ENCODE measurements at regions not wholly inside any gene's neighbourhood (a gene's known extent, or its start where the extent isn't known, plus 50 kb on each side); places are given as distances from the start of the nearest gene placed in this dataset.

DNA sequence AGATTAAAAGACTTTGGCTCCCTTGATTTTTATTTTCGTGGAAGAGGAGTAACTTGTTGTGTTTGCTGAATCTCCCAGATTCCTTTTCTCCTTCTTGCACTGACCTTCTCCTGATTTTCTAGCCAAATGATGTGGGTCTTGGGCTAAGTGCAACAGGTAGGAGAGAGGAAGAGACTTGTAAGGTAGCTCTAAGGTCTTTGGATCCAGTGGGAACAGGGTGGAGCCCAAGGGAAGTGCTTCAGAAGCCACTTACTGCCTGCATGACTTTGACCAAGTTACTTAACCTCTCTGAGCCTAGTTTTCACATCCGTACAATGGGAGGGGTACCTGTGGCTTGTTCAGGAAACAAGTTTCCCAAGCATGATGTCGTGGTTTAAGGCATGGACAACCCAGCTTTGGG is 111.3 kb upstream of the IRX3 start:
- no peaks in the 10 kb centered on the region for H3K9me3 ChIP-seq (ENCODE audit: low read length)
- no peak overlapping the region for H3K4me2 ChIP-seq (ENCODE audit: low read length)
- no peaks in the 10 kb centered on the region for H3K9me2 ChIP-seq (ENCODE audit: insufficient read depth, low read length)
- no peak for TF ChIP-seq POLR2AphosphoS5 (IDR thresholded peaks at IDR 0.05)
- H3K27ac ChIP-seq (ENCODE audit: low read length), result no peak overlapping the region
- H3K36me3 ChIP-seq (ENCODE audit: insufficient read depth, low read length), result no peaks in the 10 kb centered on the region
- H3F3A ChIP-seq (ENCODE audit: insufficient read depth, low read length, poor library complexity, severe bottlenecking), result no peaks in the 10 kb centered on the region
- no peak overlapping the region for H3K4me3 ChIP-seq (ENCODE audit: low read length)
- H3K9ac ChIP-seq (ENCODE audit: low read length), result no peak overlapping the region
- H4K20me1 ChIP-seq (ENCODE audit: insufficient read depth), result no peaks in the 10 kb centered on the region
- H3K27me3 ChIP-seq (ENCODE audit: insufficient read depth, low read depth, low read length), result no peaks in the 10 kb centered on the region
- H3K79me2 ChIP-seq (replicated peaks; ENCODE audit: insufficient read depth, low read length), result no peaks in the 10 kb centered on the region
- H2AFZ ChIP-seq (ENCODE audit: low read depth, low read length), result no peak overlapping the region

DNA sequence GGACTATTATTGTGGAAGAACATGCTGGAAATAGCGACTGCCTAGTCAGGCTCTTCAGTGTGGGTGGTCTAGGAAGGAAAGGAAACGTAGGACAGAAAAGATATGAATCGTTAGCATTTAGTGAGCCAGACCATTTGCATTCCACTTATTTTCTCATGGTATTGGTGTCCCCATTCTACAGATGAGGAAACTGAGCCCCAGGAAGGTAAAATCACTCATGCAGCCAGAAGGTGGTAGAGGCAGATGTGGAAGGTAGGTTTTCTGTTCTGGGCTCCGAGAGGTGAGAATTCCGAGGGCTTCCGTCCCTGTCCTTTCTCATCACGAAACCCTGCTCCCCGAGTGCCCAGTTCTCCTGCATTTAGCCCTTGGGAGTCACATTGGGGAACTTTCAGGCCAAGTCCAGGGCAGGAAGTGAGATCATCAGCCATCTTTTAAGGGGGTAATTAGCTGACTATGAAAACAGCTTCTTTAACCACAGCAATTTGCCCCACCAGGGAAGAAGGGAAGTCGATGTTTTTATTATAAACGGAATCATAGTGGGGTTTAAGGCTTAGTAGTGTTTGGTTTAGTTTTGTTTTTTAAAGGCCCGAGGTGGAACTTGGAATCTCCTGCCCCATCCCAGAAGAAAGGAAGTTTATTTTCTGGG is 110.7 kb upstream of the IRX3 start:
- TF ChIP-seq, protein P1, sequence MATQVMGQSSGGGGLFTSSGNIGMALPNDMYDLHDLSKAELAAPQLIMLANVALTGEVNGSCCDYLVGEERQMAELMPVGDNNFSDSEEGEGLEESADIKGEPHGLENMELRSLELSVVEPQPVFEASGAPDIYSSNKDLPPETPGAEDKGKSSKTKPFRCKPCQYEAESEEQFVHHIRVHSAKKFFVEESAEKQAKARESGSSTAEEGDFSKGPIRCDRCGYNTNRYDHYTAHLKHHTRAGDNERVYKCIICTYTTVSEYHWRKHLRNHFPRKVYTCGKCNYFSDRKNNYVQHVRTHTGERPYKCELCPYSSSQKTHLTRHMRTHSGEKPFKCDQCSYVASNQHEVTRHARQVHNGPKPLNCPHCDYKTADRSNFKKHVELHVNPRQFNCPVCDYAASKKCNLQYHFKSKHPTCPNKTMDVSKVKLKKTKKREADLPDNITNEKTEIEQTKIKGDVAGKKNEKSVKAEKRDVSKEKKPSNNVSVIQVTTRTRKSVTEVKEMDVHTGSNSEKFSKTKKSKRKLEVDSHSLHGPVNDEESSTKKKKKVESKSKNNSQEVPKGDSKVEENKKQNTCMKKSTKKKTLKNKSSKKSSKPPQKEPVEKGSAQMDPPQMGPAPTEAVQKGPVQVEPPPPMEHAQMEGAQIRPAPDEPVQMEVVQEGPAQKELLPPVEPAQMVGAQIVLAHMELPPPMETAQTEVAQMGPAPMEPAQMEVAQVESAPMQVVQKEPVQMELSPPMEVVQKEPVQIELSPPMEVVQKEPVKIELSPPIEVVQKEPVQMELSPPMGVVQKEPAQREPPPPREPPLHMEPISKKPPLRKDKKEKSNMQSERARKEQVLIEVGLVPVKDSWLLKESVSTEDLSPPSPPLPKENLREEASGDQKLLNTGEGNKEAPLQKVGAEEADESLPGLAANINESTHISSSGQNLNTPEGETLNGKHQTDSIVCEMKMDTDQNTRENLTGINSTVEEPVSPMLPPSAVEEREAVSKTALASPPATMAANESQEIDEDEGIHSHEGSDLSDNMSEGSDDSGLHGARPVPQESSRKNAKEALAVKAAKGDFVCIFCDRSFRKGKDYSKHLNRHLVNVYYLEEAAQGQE (IDR thresholded peaks at IDR 0.05; ENCODE audit: borderline replicate concordance), result no peak
- TF ChIP-seq, protein P2, sequence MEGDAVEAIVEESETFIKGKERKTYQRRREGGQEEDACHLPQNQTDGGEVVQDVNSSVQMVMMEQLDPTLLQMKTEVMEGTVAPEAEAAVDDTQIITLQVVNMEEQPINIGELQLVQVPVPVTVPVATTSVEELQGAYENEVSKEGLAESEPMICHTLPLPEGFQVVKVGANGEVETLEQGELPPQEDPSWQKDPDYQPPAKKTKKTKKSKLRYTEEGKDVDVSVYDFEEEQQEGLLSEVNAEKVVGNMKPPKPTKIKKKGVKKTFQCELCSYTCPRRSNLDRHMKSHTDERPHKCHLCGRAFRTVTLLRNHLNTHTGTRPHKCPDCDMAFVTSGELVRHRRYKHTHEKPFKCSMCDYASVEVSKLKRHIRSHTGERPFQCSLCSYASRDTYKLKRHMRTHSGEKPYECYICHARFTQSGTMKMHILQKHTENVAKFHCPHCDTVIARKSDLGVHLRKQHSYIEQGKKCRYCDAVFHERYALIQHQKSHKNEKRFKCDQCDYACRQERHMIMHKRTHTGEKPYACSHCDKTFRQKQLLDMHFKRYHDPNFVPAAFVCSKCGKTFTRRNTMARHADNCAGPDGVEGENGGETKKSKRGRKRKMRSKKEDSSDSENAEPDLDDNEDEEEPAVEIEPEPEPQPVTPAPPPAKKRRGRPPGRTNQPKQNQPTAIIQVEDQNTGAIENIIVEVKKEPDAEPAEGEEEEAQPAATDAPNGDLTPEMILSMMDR (IDR thresholded peaks at IDR 0.05; ENCODE audit: poor library complexity, severe bottlenecking), result no peak
- TF ChIP-seq RAD21 (conservative IDR thresholded peaks at IDR 0.05) (no peak), EZH2 (IDR thresholded peaks at IDR 0.05; ENCODE audit: borderline replicate concordance, insufficient read depth, low read length, poor library complexity, severe bottlenecking) (no peak), SMC3 (conservative IDR thresholded peaks at IDR 0.05; ENCODE audit: poor library complexity) (no peak), POLR2AphosphoS5 (IDR thresholded peaks at IDR 0.05) (no peak), EP300 (conservative IDR thresholded peaks at IDR 0.05; ENCODE audit: poor library complexity, severe bottlenecking) (no peak), TAF1 (IDR thresholded peaks at IDR 0.05; ENCODE audit: low read depth) (no peak)
- Histone ChIP-seq H3K9me2 (ENCODE audit: insufficient read depth, low read length) (no peaks in the 10 kb centered on the region), H3K27ac (ENCODE audit: low read length) (no peak overlapping the region), H2AFZ (ENCODE audit: low read depth, low read length) (no peak overlapping the region), H3K79me2 (replicated peaks; ENCODE audit: insufficient read depth, low read length) (no peaks in the 10 kb centered on the region), H3K4me3 (ENCODE audit: low read length) (no peak overlapping the region), H3K9me3 (ENCODE audit: low read length) (no peaks in the 10 kb centered on the region), H3F3A (ENCODE audit: insufficient read depth, low read length, poor library complexity, severe bottlenecking) (no peaks in the 10 kb centered on the region), H3K9ac (ENCODE audit: low read length) (no peak overlapping the region), H4K20me1 (ENCODE audit: insufficient read depth) (no peaks in the 10 kb centered on the region), H3K36me3 (ENCODE audit: insufficient read depth, low read length) (no peaks in the 10 kb centered on the region), H3K27me3 (ENCODE audit: insufficient read depth, low read depth, low read length) (no peaks in the 10 kb centered on the region), H3K4me2 (ENCODE audit: low read length) (no peak overlapping the region)
